Adrenal gland (tissue), 5 donors: ENCODE measurements at regions not wholly inside any gene's neighbourhood (a gene's known extent, or its start where the extent isn't known, plus 50 kb on each side); places are given as distances from the start of the nearest gene placed in this dataset.

ENCODE experiments used
- CTCF ChIP-seq, 6 experiments: fragments of 450-650 bp in 4 of 6; fragments of 200-600 bp in 2 of 6; sonication (generic) in 1 of 6; IDR thresholded peaks; 1 replicate in 5 of 6; 2 replicates in 1 of 6; pipeline versions ENCODE4 v1.5.1 to v1.8.0; 2016 to 2021; ENCODE audit warnings: antibody characterized with exemption in 6 of 6, mild to moderate bottlenecking in 2 of 6, moderate library complexity in 1 of 6
- POLR2A ChIP-seq, 2 donors: fragments of 450-650 bp; IDR thresholded peaks; one replicate each; pipeline ENCODE4 v1.6.1; 2017; ENCODE audit warnings: antibody characterized with exemption in 2 of 2, mild to moderate bottlenecking in 2 of 2, moderate library complexity in 1 of 2
- donor health status: DM: no; HTN: no; CAD: no.

GRCh38 chr9:15079989-15080388 lies 169.8 kb upstream of the FREM1 start:
- TF ChIP-seq CTCF (IDR thresholded peaks at IDR 0.05), result no peak
- no peak for TF ChIP-seq POLR2A (IDR thresholded peaks at IDR 0.05)
